Medulla oblongata (tissue), 1 donor: ENCODE measurements at regions not wholly inside any gene's neighbourhood (a gene's known extent, or its start where the extent isn't known, plus 50 kb on each side); places are given as distances from the start of the nearest gene placed in this dataset.

Source experiments
- DNase-seq: peaks from one replicate; pipeline ENCODE4 v3.0.0-alpha.2; 2015; ENCODE audit errors: extremely low spot score

- DNase-seq: no peak
Observed at GRCh38 chr1:193313354-193314140, 127.1 kb upstream of the B3GALT2 start.

GRCh38 chr1:193312432-193312831 is 126.0 kb upstream of the B3GALT2 start:
- no peak for DNase-seq

- DNase-seq: no peak
Observed at GRCh38 chr1:193311226-193311948, 125.0 kb upstream of the B3GALT2 start.

- no peak for DNase-seq
Observed at GRCh38 chr1:193310564-193310963, 124.2 kb upstream of the B3GALT2 start.

- no peak for DNase-seq
Observed at GRCh38 chr1:193309936-193310475, 123.6 kb upstream of the B3GALT2 start.

- DNase-seq: no peak
Observed at GRCh38 chr1:193308438-193308837, 122.0 kb upstream of the B3GALT2 start.

GRCh38 chr1:193306430-193306829 is 120.0 kb upstream of the B3GALT2 start:
- no peak for DNase-seq
